DND-41 (cell line): ENCODE measurements at regions not wholly inside any gene's neighbourhood (a gene's known extent, or its start where the extent isn't known, plus 50 kb on each side); places are given as distances from the start of the nearest gene placed in this dataset.

ENCODE experiments used
- ATAC-seq: fragments of 200-7000 bp; cut with Tn5 transposase; 3 replicates; pipeline ENCODE4 v1.9.1; 2021; ENCODE audit warnings: low read depth; ENCODE audit not compliant: insufficient read depth
- DNase-seq: peaks from one replicate; pipeline ENCODE4 v3.0.0-alpha.2; 2020
- H2AFZ ChIP-seq: 2 replicates; pipeline ENCODE4 v1.6.0; 2012; ENCODE audit warnings: low read depth, low read length
- H3K27ac ChIP-seq: 2 replicates; pipeline ENCODE4 v1.5.1; 2012; ENCODE audit warnings: low read length, inconsistent platforms
- H3K27me3 ChIP-seq: fragments of 200-600 bp; sonication (generic); 2 replicates; pipeline ENCODE4 v1.6.0; 2012; ENCODE audit warnings: low read length, mild to moderate bottlenecking, inconsistent platforms; ENCODE audit not compliant: insufficient read depth, poor library complexity
- H3K36me3 ChIP-seq: 2 replicates; pipeline ENCODE4 v1.5.1; 2012; ENCODE audit warnings: low read length, inconsistent platforms; ENCODE audit not compliant: insufficient read depth
- H3K4me1 ChIP-seq: 2 replicates; pipeline ENCODE4 v1.5.1; 2012; ENCODE audit warnings: mild to moderate bottlenecking, low read length; ENCODE audit not compliant: insufficient read depth
- H3K4me2 ChIP-seq: 2 replicates; pipeline ENCODE4 v1.6.0; 2012; ENCODE audit warnings: mild to moderate bottlenecking, moderate library complexity, low read length, inconsistent platforms; ENCODE audit not compliant: insufficient read depth
- H3K4me3 ChIP-seq, 2 experiments: fragments of 200-600 bp in 1 of 2; shearing (Covaris generic) in 1 of 2; 2 replicates each; pipeline ENCODE4 v1.5.1; 2012 to 2016; ENCODE audit warnings: inconsistent platforms in 2 of 2, low read length in 2 of 2, mild to moderate bottlenecking in 2 of 2, low read depth in 1 of 2, moderate library complexity in 1 of 2
- H3K79me2 ChIP-seq: 2 replicates; pipeline ENCODE4 v1.6.0; 2012; ENCODE audit warnings: low read length, inconsistent platforms; ENCODE audit not compliant: insufficient read depth
- H3K9ac ChIP-seq: 2 replicates; pipeline ENCODE4 v1.6.0; 2012; ENCODE audit warnings: low read depth, mild to moderate bottlenecking, inconsistent platforms, low read length, moderate library complexity
- H3K9me3 ChIP-seq: 2 replicates; pipeline ENCODE4 v1.5.1; 2012; ENCODE audit warnings: low read length, moderate library complexity, mild to moderate bottlenecking, inconsistent platforms; ENCODE audit not compliant: insufficient read depth, severe bottlenecking
- H4K20me1 ChIP-seq: 2 replicates; pipeline ENCODE4 v1.6.0; 2012; ENCODE audit warnings: low read length; ENCODE audit not compliant: insufficient read depth
- CTCF ChIP-seq: IDR thresholded peaks from 2 replicates; pipeline ENCODE4 v1.5.1; 2012; ENCODE audit warnings: borderline replicate concordance, low read length, moderate library complexity, mild to moderate bottlenecking; ENCODE audit not compliant: poor library complexity, severe bottlenecking; ENCODE audit errors: extremely low read depth
- EZH2 ChIP-seq: IDR thresholded peaks from 3 replicates; pipeline ENCODE4 v1.6.1; 2012; ENCODE audit warnings: borderline replicate concordance, low read depth, mild to moderate bottlenecking, moderate library complexity, low read length, inconsistent platforms; ENCODE audit not compliant: severe bottlenecking

GRCh38 chr2:2748399-2749205 lies 417.5 kb upstream of the MYT1L start:
- Histone ChIP-seq H4K20me1 (no peaks in the 10 kb centered on the region), H2AFZ (no peak overlapping the region), H3K27ac (no peak overlapping the region), H3K4me1 (no peaks in the 10 kb centered on the region), H3K9me3 (peaks cover 14% of the 10 kb centered on the region), H3K4me3 (no peak overlapping the region), H3K79me2 (no peaks in the 10 kb centered on the region), H3K9ac (no peak overlapping the region), H3K27me3 (no peaks in the 10 kb centered on the region), H3K36me3 (no peaks in the 10 kb centered on the region), H3K4me2 (no peak overlapping the region)
- no peak for TF ChIP-seq CTCF
- no peak for TF ChIP-seq EZH2
- ATAC-seq (no peak), DNase-seq (no peak)

- H3K9me3 ChIP-seq, result peaks cover 10% of the 10 kb centered on the region
- no peak overlapping the region for H3K9ac ChIP-seq
- no peak overlapping the region for H3K4me2 ChIP-seq
- no peak overlapping the region for H3K27ac ChIP-seq
- no peaks in the 10 kb centered on the region for H3K27me3 ChIP-seq
- no peaks in the 10 kb centered on the region for H3K36me3 ChIP-seq
- no peak overlapping the region for H2AFZ ChIP-seq
- H3K79me2 ChIP-seq, result no peaks in the 10 kb centered on the region
- H3K4me1 ChIP-seq, result no peaks in the 10 kb centered on the region
- DNase-seq (no peak), ATAC-seq (no peak)
- no peak for TF ChIP-seq EZH2
- no peak for TF ChIP-seq CTCF
- no peaks in the 10 kb centered on the region for H4K20me1 ChIP-seq
- H3K4me3 ChIP-seq, result no peak overlapping the region
Observed at GRCh38 chr2:2747797-2748301, 416.8 kb upstream of the MYT1L start.

DNA sequence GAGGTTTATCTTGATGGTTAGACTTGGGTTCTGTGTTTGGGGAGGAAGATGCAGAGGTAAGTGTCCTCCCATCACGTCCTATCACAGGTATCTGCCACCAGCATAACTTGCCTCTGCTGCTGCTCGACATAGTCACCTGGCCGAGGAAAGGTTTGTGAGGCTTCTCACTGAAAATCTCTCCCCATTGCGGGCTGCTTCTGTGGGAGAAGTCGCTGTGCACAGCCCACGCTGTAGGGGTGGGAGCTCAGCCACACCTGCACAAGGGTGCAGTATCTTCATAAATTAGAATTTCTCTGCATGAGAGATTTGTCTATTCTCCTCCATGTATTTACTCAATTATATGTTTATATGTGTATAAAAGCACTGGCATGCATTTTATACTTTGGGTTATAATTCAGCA lies 415.7 kb upstream of the MYT1L start:
- Histone ChIP-seq H3K9ac (no peak overlapping the region), H3K4me2 (no peak overlapping the region), H3K27ac (no peak overlapping the region), H3K4me1 (no peaks in the 10 kb centered on the region), H3K79me2 (no peaks in the 10 kb centered on the region), H3K36me3 (no peaks in the 10 kb centered on the region), H3K27me3 (no peaks in the 10 kb centered on the region), H2AFZ (no peak overlapping the region), H4K20me1 (no peaks in the 10 kb centered on the region), H3K4me3 (no peak overlapping the region), H3K9me3 (peaks cover 7% of the 10 kb centered on the region)
- no peak for TF ChIP-seq CTCF
- no peak for TF ChIP-seq EZH2
- DNase-seq (no peak), ATAC-seq (no peak)
